Glutamatergic neuron (in vitro differentiated cells): ENCODE measurements at regions not wholly inside any gene's neighbourhood (a gene's known extent, or its start where the extent isn't known, plus 50 kb on each side); places are given as distances from the start of the nearest gene placed in this dataset.

Experiments
- DNase-seq: peaks from one replicate; pipeline ENCODE4 v3.0.0; 2022
- H3K27ac Mint-ChIP-seq: one replicate; pipeline ENCODE4 v1.8.0; 2020; ENCODE audit warnings: mild to moderate bottlenecking, mixed read lengths, inconsistent platforms; ENCODE audit not compliant: unreplicated experiment
- H3K27me3 Mint-ChIP-seq: one replicate; pipeline ENCODE4 v1.8.0; 2020; ENCODE audit warnings: mild to moderate bottlenecking, moderate library complexity, mixed read lengths, inconsistent platforms; ENCODE audit not compliant: unreplicated experiment
- H3K36me3 Mint-ChIP-seq: one replicate; pipeline ENCODE4 v1.8.0; 2020; ENCODE audit warnings: mild to moderate bottlenecking, mixed read lengths, inconsistent platforms; ENCODE audit not compliant: unreplicated experiment
- H3K4me1 Mint-ChIP-seq: one replicate; pipeline ENCODE4 v1.8.0; 2020; ENCODE audit warnings: mild to moderate bottlenecking, low read depth, mixed read lengths, inconsistent platforms; ENCODE audit not compliant: unreplicated experiment
- H3K4me3 Mint-ChIP-seq: one replicate; pipeline ENCODE4 v1.8.0; 2020; ENCODE audit warnings: mild to moderate bottlenecking, mixed read lengths, inconsistent platforms; ENCODE audit not compliant: unreplicated experiment
- H3K9me3 Mint-ChIP-seq: one replicate; pipeline ENCODE4 v1.8.0; 2020; ENCODE audit warnings: mild to moderate bottlenecking, moderate library complexity, mixed read lengths, inconsistent platforms; ENCODE audit not compliant: unreplicated experiment
- CTCF ChIP-seq: fragments of 200-600 bp; sonication (generic); IDR thresholded peaks from one replicate; pipeline ENCODE4 v1.5.0; 2021; ENCODE audit not compliant: partially characterized antibody, unreplicated experiment

GRCh38 chr22:22703203-22703570 lies 58.8 kb downstream of the GGTLC2 start:
- TF ChIP-seq CTCF, result no peak
- peaks cover 3% of the 10 kb centered on the region for H3K4me1 Mint-ChIP-seq
- no peak for DNase-seq
- H3K4me3 Mint-ChIP-seq, result no peak overlapping the region
- H3K27ac Mint-ChIP-seq, result no peak overlapping the region
- H3K36me3 Mint-ChIP-seq, result no peaks in the 10 kb centered on the region
- peaks cover 2% of the 10 kb centered on the region for H3K27me3 Mint-ChIP-seq
- no peaks in the 10 kb centered on the region for H3K9me3 Mint-ChIP-seq

GRCh38 chr22:22703715-22704114 lies 59.3 kb downstream of the GGTLC2 start:
- H3K36me3 Mint-ChIP-seq, result no peaks in the 10 kb centered on the region
- no peak for DNase-seq
- H3K27me3 Mint-ChIP-seq, result no peaks in the 10 kb centered on the region
- no peak for TF ChIP-seq CTCF
- peaks cover 3% of the 10 kb centered on the region for H3K4me1 Mint-ChIP-seq
- H3K4me3 Mint-ChIP-seq, result no peak overlapping the region
- no peak overlapping the region for H3K27ac Mint-ChIP-seq
- H3K9me3 Mint-ChIP-seq, result no peaks in the 10 kb centered on the region

- H3K4me1 Mint-ChIP-seq, result peaks cover 3% of the 10 kb centered on the region
- H3K4me3 Mint-ChIP-seq, result no peak overlapping the region
- H3K27ac Mint-ChIP-seq, result no peak overlapping the region
- H3K9me3 Mint-ChIP-seq, result no peaks in the 10 kb centered on the region
- no peaks in the 10 kb centered on the region for H3K27me3 Mint-ChIP-seq
- H3K36me3 Mint-ChIP-seq, result no peaks in the 10 kb centered on the region
- no peak for DNase-seq
- no peak for TF ChIP-seq CTCF
Measured at GRCh38 chr22:22704156-22704946, 59.9 kb downstream of the GGTLC2 start.

GRCh38 chr22:22705328-22706100 lies 61.1 kb downstream of the GGTLC2 start:
- H3K27me3 Mint-ChIP-seq, result no peaks in the 10 kb centered on the region
- H3K9me3 Mint-ChIP-seq, result no peaks in the 10 kb centered on the region
- TF ChIP-seq CTCF, result no peak
- no peak for DNase-seq
- H3K27ac Mint-ChIP-seq, result no peak overlapping the region
- no peak overlapping the region for H3K4me3 Mint-ChIP-seq
- H3K4me1 Mint-ChIP-seq, result peaks cover 3% of the 10 kb centered on the region
- H3K36me3 Mint-ChIP-seq, result no peaks in the 10 kb centered on the region
